ENCODE measurements at regions not wholly inside any gene's neighbourhood (a gene's known extent, or its start where the extent isn't known, plus 50 kb on each side); places are given as distances from the start of the nearest gene placed in this dataset.

DNA sequence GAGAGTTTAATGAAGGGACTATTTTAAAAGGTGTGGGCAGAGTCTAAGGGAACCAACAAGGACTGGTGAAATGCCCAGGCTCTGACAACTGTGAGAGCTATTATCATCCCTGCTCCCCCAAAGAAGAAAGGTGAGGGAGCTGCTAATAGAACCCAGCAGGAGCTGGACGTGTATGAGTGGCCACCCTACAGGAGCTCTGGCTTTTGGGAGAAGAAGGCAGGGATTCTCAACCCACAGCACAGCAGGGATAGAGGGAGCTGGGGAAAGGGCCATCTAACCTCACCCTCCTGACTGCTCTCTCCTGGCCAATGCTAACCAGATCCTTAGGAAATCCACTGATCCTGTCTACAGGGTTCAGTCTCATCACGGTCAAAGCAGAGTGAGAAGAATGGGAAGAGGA is 57.1 kb downstream of the GRIN2B start:
- H3K4me1 ChIP-seq (ENCODE audit: control insufficient read depth, low read length) = no peaks in the 10 kb centered on the region
- no peaks in the 10 kb centered on the region for H4K20me1 ChIP-seq (ENCODE audit: control insufficient read depth, insufficient read depth, low read depth, low read length)
- no peaks in the 10 kb centered on the region for H3K79me2 ChIP-seq (ENCODE audit: control insufficient read depth, low read length)
- no peak overlapping the region for H3K4me2 ChIP-seq (ENCODE audit: low read length)
- no peaks in the 10 kb centered on the region for H3K36me3 ChIP-seq (ENCODE audit: control insufficient read depth, low read length)
- no peaks in the 10 kb centered on the region for H3F3A ChIP-seq (ENCODE audit: control insufficient read depth, insufficient read depth)
- no peak for TF ChIP-seq EZH2phosphoT487 (IDR thresholded peaks at IDR 0.05; ENCODE audit: borderline replicate concordance, low read length)
- TF ChIP-seq, protein P1, sequence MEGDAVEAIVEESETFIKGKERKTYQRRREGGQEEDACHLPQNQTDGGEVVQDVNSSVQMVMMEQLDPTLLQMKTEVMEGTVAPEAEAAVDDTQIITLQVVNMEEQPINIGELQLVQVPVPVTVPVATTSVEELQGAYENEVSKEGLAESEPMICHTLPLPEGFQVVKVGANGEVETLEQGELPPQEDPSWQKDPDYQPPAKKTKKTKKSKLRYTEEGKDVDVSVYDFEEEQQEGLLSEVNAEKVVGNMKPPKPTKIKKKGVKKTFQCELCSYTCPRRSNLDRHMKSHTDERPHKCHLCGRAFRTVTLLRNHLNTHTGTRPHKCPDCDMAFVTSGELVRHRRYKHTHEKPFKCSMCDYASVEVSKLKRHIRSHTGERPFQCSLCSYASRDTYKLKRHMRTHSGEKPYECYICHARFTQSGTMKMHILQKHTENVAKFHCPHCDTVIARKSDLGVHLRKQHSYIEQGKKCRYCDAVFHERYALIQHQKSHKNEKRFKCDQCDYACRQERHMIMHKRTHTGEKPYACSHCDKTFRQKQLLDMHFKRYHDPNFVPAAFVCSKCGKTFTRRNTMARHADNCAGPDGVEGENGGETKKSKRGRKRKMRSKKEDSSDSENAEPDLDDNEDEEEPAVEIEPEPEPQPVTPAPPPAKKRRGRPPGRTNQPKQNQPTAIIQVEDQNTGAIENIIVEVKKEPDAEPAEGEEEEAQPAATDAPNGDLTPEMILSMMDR (IDR thresholded peaks at IDR 0.05; ENCODE audit: low read depth, low read length, poor library complexity, severe bottlenecking) = no peak
- H3K9me3 ChIP-seq (ENCODE audit: control insufficient read depth, insufficient read depth, low read length) = no peaks in the 10 kb centered on the region; the same call in 1 of the 2 replicates
- H3K27ac ChIP-seq (ENCODE audit: low read depth, low read length) = no peak overlapping the region
- H3K4me3 ChIP-seq (ENCODE audit: low read length) = no peak overlapping the region
- H3K27me3 ChIP-seq (ENCODE audit: control insufficient read depth, low read length) = no peaks in the 10 kb centered on the region
- no peaks in the 10 kb centered on the region for H3K9me2 ChIP-seq (replicated peaks; ENCODE audit: control insufficient read depth, low read length)

DNA sequence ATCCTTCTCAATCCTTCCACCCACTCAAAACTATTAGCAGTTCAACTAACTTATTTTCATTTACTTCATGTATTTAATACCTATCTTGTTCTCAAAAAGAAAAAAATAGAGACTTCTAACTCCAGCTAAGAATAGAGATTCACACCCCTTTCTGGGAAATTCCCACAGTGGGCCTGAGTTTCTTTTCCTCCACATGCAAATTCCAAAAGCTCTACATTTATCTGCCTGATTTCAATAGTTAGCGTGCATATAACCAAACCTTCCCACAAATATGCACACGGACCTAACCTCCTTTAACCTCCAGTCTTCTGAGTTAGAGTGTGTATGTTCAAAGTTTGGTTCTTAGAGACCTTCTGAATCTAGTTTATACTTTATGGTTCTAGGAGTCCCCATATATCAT is 62.5 kb downstream of the GRIN2B start:
- TF ChIP-seq, protein P1 (IDR thresholded peaks at IDR 0.05; ENCODE audit: low read depth, low read length, poor library complexity, severe bottlenecking) = no peak
- TF ChIP-seq EZH2phosphoT487 (IDR thresholded peaks at IDR 0.05; ENCODE audit: borderline replicate concordance, low read length) = no peak
- H3K4me2 ChIP-seq (ENCODE audit: low read length) = no peak overlapping the region
- no peaks in the 10 kb centered on the region for H3K9me3 ChIP-seq (ENCODE audit: control insufficient read depth, insufficient read depth, low read length)
- H3K4me1 ChIP-seq (ENCODE audit: control insufficient read depth, low read length) = peaks cover 6% of the 10 kb centered on the region; the same call in 1 of the 2 replicates
- H3K27ac ChIP-seq (ENCODE audit: low read depth, low read length) = no peak overlapping the region
- H3K36me3 ChIP-seq (ENCODE audit: control insufficient read depth, low read length) = no peaks in the 10 kb centered on the region
- H4K20me1 ChIP-seq (ENCODE audit: control insufficient read depth, insufficient read depth, low read depth, low read length) = no peaks in the 10 kb centered on the region
- no peaks in the 10 kb centered on the region for H3F3A ChIP-seq (ENCODE audit: control insufficient read depth, insufficient read depth)
- no peaks in the 10 kb centered on the region for H3K27me3 ChIP-seq (ENCODE audit: control insufficient read depth, low read length)
- no peaks in the 10 kb centered on the region for H3K79me2 ChIP-seq (ENCODE audit: control insufficient read depth, low read length)
- no peaks in the 10 kb centered on the region for H3K9me2 ChIP-seq (replicated peaks; ENCODE audit: control insufficient read depth, low read length)
- no peak overlapping the region for H3K4me3 ChIP-seq (ENCODE audit: low read length)

DNA sequence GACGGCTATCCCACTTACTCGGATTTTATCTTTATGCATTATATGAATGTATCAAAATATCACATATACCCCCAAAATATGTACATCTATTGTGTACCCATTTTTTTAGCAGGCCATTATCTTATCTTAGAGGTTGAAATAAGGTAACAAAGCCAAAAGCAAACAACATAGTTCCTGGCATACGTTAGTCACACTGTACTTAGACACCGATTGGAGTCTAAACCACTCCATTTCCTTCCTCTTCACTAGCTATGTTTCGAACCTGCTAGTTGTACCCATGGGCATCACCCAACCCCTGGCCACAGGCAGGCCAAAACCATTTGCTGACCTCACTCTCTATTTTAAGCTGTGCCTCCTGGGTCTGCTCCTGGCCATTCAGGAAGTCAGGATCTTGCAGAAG is 66.3 kb downstream of the GRIN2B start:
- peaks cover 4% of the 10 kb centered on the region; the same call in 1 of the 2 replicates for H3K27me3 ChIP-seq (ENCODE audit: control insufficient read depth, low read length)
- H3K4me3 ChIP-seq (ENCODE audit: low read length) = no peak overlapping the region
- no peak overlapping the region for H3K4me2 ChIP-seq (ENCODE audit: low read length)
- H3K4me1 ChIP-seq (ENCODE audit: control insufficient read depth, low read length) = peaks cover 6% of the 10 kb centered on the region; the same call in 1 of the 2 replicates
- H4K20me1 ChIP-seq (ENCODE audit: control insufficient read depth, insufficient read depth, low read depth, low read length) = no peaks in the 10 kb centered on the region
- H3K79me2 ChIP-seq (ENCODE audit: control insufficient read depth, low read length) = no peaks in the 10 kb centered on the region
- H3K9me2 ChIP-seq (replicated peaks; ENCODE audit: control insufficient read depth, low read length) = no peaks in the 10 kb centered on the region
- no peaks in the 10 kb centered on the region for H3K9me3 ChIP-seq (ENCODE audit: control insufficient read depth, insufficient read depth, low read length)
- no peak overlapping the region for H3K27ac ChIP-seq (ENCODE audit: low read depth, low read length)
- H3K36me3 ChIP-seq (ENCODE audit: control insufficient read depth, low read length) = no peaks in the 10 kb centered on the region
- TF ChIP-seq EZH2phosphoT487 (IDR thresholded peaks at IDR 0.05; ENCODE audit: borderline replicate concordance, low read length) = no peak
- TF ChIP-seq, protein P1 (IDR thresholded peaks at IDR 0.05; ENCODE audit: low read depth, low read length, poor library complexity, severe bottlenecking) = no peak
- no peaks in the 10 kb centered on the region for H3F3A ChIP-seq (ENCODE audit: control insufficient read depth, insufficient read depth)
